Natural killer cell (primary cell): ENCODE measurements at regions not wholly inside any gene's neighbourhood (a gene's known extent, or its start where the extent isn't known, plus 50 kb on each side); places are given as distances from the start of the nearest gene placed in this dataset.

Source experiments
- ATAC-seq, 3 donors: fragments of 150-1000 bp in 2 of 3; fragments of 200-7000 bp in 1 of 3; cut with Tn5 transposase; 1 replicate in 1 of 3; 2 replicates in 2 of 3; pipeline ENCODE4 v1.10.0; 2021; ENCODE audit warnings: mild to moderate bottlenecking in 2 of 3, moderate library complexity in 2 of 3
- DNase-seq, 2 donors: peaks; one replicate each; pipeline versions ENCODE4 v3.0.0 to v3.0.0-alpha.2; 2013 to 2021; ENCODE audit warnings: mixed read lengths in 1 of 2
- H3K27ac ChIP-seq: one replicate; pipeline ENCODE4 v1.5.1; 2013; ENCODE audit warnings: mild to moderate bottlenecking, low read length
- H3K27me3 ChIP-seq: one replicate; pipeline ENCODE4 v1.6.1; 2013; ENCODE audit warnings: low read length; ENCODE audit not compliant: control insufficient read depth, insufficient read depth
- H3K36me3 ChIP-seq: one replicate; pipeline ENCODE4 v1.6.1; 2013; ENCODE audit warnings: low read length; ENCODE audit not compliant: control insufficient read depth, insufficient read depth
- H3K4me1 ChIP-seq: one replicate; pipeline ENCODE4 v1.6.1; 2013; ENCODE audit warnings: low read length; ENCODE audit not compliant: control insufficient read depth, insufficient read depth
- H3K4me3 ChIP-seq: one replicate; pipeline ENCODE4 v1.5.1; 2013; ENCODE audit warnings: low read length
- H3K9me3 ChIP-seq: one replicate; pipeline ENCODE4 v1.6.1; 2013; ENCODE audit warnings: low read length; ENCODE audit not compliant: control insufficient read depth, insufficient read depth
- H3K27ac Mint-ChIP-seq, 2 donors: one replicate each; pipeline ENCODE4 v1.8.0; 2022; ENCODE audit warnings: mild to moderate bottlenecking in 2 of 2, mixed read lengths in 2 of 2, moderate library complexity in 1 of 2
- H3K27me3 Mint-ChIP-seq, 2 donors: one replicate each; pipeline ENCODE4 v1.8.0; 2022; ENCODE audit warnings: low read depth in 2 of 2, mixed read lengths in 2 of 2
- H3K36me3 Mint-ChIP-seq: one replicate; pipeline ENCODE4 v1.8.0; 2022; ENCODE audit warnings: mixed read lengths
- H3K4me1 Mint-ChIP-seq, 2 donors: one replicate each; pipeline ENCODE4 v1.8.0; 2022; ENCODE audit warnings: mixed read lengths in 2 of 2
- H3K4me3 Mint-ChIP-seq: one replicate; pipeline ENCODE4 v1.8.0; 2022; ENCODE audit warnings: mild to moderate bottlenecking, moderate library complexity, mixed read lengths
- H3K9me3 Mint-ChIP-seq, 2 donors: one replicate each; pipeline ENCODE4 v1.8.0; 2022; ENCODE audit warnings: mixed read lengths in 2 of 2
- CTCF ChIP-seq: fragments of 200-600 bp; IDR thresholded peaks from one replicate; pipeline ENCODE4 v1.8.0; 2022; ENCODE audit warnings: antibody characterized with exemption
- WGBS: methylation state at CpG from one replicate; pipeline ENCODE4 v1.1.7; 2013; ENCODE audit warnings: missing lambda C conversion rate; ENCODE audit not compliant: insufficient coverage; 5-methylcytosine and 5-hydroxymethylcytosine counted together
- intact Hi-C: fragments of 100-400 bp; cut with micrococcal nuclease; formaldehyde crosslinking; loops from one replicate; pipeline ENCODE4 v1.14.2; 2022

- 81% methylated on average over 3 of the region's 3 CpGs for WGBS
- peaks cover 18% of the 10 kb centered on the region for H3K36me3 Mint-ChIP-seq
- no peak for TF ChIP-seq CTCF
Observed at GRCh38 chr11:37948258-37948657, 1350.2 kb upstream of the RAG2 start.

GRCh38 chr11:37947821-37948220 lies 1349.8 kb upstream of the RAG2 start:
- H3K27ac Mint-ChIP-seq = no peak overlapping the region
- no peaks in the 10 kb centered on the region for H3K36me3 ChIP-seq
- intact Hi-C loops = no loop called here
- H3K4me3 Mint-ChIP-seq = no peak overlapping the region
- H3K27me3 Mint-ChIP-seq = no peaks in the 10 kb centered on the region
- no peaks in the 10 kb centered on the region for H3K4me1 ChIP-seq
- peaks cover 10% of the 10 kb centered on the region for H3K9me3 ChIP-seq
- DNase-seq = no peak
- no peak for ATAC-seq
- peaks cover 5% of the 10 kb centered on the region in 2 donors for H3K4me1 Mint-ChIP-seq
- H3K27me3 ChIP-seq = no peaks in the 10 kb centered on the region
- H3K27ac ChIP-seq = no peak overlapping the region
- no peak overlapping the region for H3K4me3 ChIP-seq
- no peak for TF ChIP-seq CTCF
- 88% methylated on average over 3 of the region's 3 CpGs for WGBS
- H3K36me3 Mint-ChIP-seq = peaks cover 23% of the 10 kb centered on the region
- peaks cover 7 to 12% of the 10 kb centered on the region in 2 donors for H3K9me3 Mint-ChIP-seq

More at GRCh38 chr11:37948258-37948657, 1350.2 kb upstream of the RAG2 start:
- Mint-ChIP-seq H3K4me3 (no peak overlapping the region), H3K27me3 (no peaks in the 10 kb centered on the region), H3K9me3 (peaks cover 5 to 12% of the 10 kb centered on the region in 2 donors), H3K27ac (no peak overlapping the region), H3K4me1 (peaks cover 5% of the 10 kb centered on the region in 2 donors)
- no peak for DNase-seq
- no peaks in the 10 kb centered on the region for H3K36me3 ChIP-seq
- H3K4me3 ChIP-seq = no peak overlapping the region
- intact Hi-C loops = no loop called here
- no peak for ATAC-seq
- peaks cover 10% of the 10 kb centered on the region for H3K9me3 ChIP-seq
- H3K4me1 ChIP-seq = no peaks in the 10 kb centered on the region
- no peaks in the 10 kb centered on the region for H3K27me3 ChIP-seq
- no peak overlapping the region for H3K27ac ChIP-seq

GRCh38 chr11:37946155-37946766 lies 1348.2 kb upstream of the RAG2 start:
- peak; percentile 60 to 74 (median 62) for ATAC-seq
- no peaks in the 10 kb centered on the region for H3K27me3 Mint-ChIP-seq
- H3K4me1 Mint-ChIP-seq = peaks cover 5% of the 10 kb centered on the region in 2 donors
- TF ChIP-seq CTCF = peak; percentile 29
- peaks cover 10% of the 10 kb centered on the region for H3K9me3 ChIP-seq
- no peaks in the 10 kb centered on the region for H3K36me3 ChIP-seq
- H3K27me3 ChIP-seq = no peaks in the 10 kb centered on the region
- H3K27ac ChIP-seq = no peak overlapping the region
- DNase-seq = peak in 1 of 2 donors; percentile 3
- peaks cover 10 to 12% of the 10 kb centered on the region in 2 donors for H3K9me3 Mint-ChIP-seq
- no peaks in the 10 kb centered on the region for H3K4me1 ChIP-seq
- H3K4me3 Mint-ChIP-seq = no peak overlapping the region
- peaks cover 30% of the 10 kb centered on the region for H3K36me3 Mint-ChIP-seq
- no peak overlapping the region for H3K27ac Mint-ChIP-seq
- WGBS = 84% methylated on average over 4 of the region's 4 CpGs
- H3K4me3 ChIP-seq = no peak overlapping the region
- intact Hi-C loops = no loop called here

- H3K4me1 Mint-ChIP-seq = no peaks in the 10 kb centered on the region
- intact Hi-C loops = no loop called here
- no peak overlapping the region for H3K27ac Mint-ChIP-seq
- 83% methylated on average over 1 of the region's 2 CpGs for WGBS
- Histone ChIP-seq H3K27ac (no peak overlapping the region), H3K9me3 (peaks cover 9% of the 10 kb centered on the region), H3K4me3 (no peak overlapping the region), H3K4me1 (no peaks in the 10 kb centered on the region), H3K36me3 (no peaks in the 10 kb centered on the region), H3K27me3 (no peaks in the 10 kb centered on the region)
- no peaks in the 10 kb centered on the region for H3K27me3 Mint-ChIP-seq
- peaks cover 10 to 12% of the 10 kb centered on the region in 2 donors for H3K9me3 Mint-ChIP-seq
- ATAC-seq = no peak
- TF ChIP-seq CTCF = no peak
- H3K36me3 Mint-ChIP-seq = peaks cover 30% of the 10 kb centered on the region
- H3K4me3 Mint-ChIP-seq = no peak overlapping the region
- DNase-seq = no peak
Observed at GRCh38 chr11:37942081-37942480, 1344.0 kb upstream of the RAG2 start.
